Pancreas (tissue), 10 donors: ENCODE measurements at regions not wholly inside any gene's neighbourhood (a gene's known extent, or its start where the extent isn't known, plus 50 kb on each side); places are given as distances from the start of the nearest gene placed in this dataset.

Experiments used
- ATAC-seq, 4 donors: fragments of 200-7000 bp; cut with Tn5 transposase; one replicate each; pipeline versions ENCODE4 v1.8.0 to v1.9.1; 2020; ENCODE audit warnings: mild to moderate bottlenecking in 4 of 4, moderate library complexity in 4 of 4
- DNase-seq, 6 donors: peaks; one replicate each; pipeline ENCODE4 v3.0.0-alpha.2; 2020
- FAIRE-seq: peaks from 2 replicates; lab custom pipeline; 2012; peaks lifted over from hg19 to GRCh38; lab: Jason Lieb, UNC
- H3K27ac ChIP-seq, 4 donors: fragments of 200-600 bp; sonication (generic); 1 replicate in 3 of 4; 2 replicates in 1 of 4; pipeline versions ENCODE4 v1.5.0 to v1.8.0; 2020
- H3K27me3 ChIP-seq, 4 donors: fragments of 200-600 bp; one replicate each; pipeline ENCODE4 v1.8.0; 2021
- H3K36me3 ChIP-seq, 3 donors: fragments of 200-600 bp; sonication (generic) in 1 of 3; one replicate each; pipeline versions ENCODE4 v1.5.0 to v1.8.0; 2020 to 2021
- H3K4me1 ChIP-seq, 3 donors: fragments of 200-600 bp; one replicate each; pipeline ENCODE4 v1.8.0; 2021
- H3K4me3 ChIP-seq, 4 donors: fragments of 200-600 bp; sonication (generic) in 2 of 4; one replicate each; pipeline versions ENCODE4 v1.5.0 to v1.8.0; 2020 to 2021
- H3K9me3 ChIP-seq, 4 donors: fragments of 200-600 bp; one replicate each; pipeline ENCODE4 v1.8.0; 2021
- CTCF ChIP-seq, 4 donors: fragments of 200-600 bp; sonication (generic) in 3 of 4; IDR thresholded peaks; one replicate each; pipeline versions ENCODE4 v1.5.0 to v1.8.0; 2021; ENCODE audit warnings: antibody characterized with exemption in 4 of 4
- WGBS, 2 donors: extraction: QIAGEN DNeasy Blood & Tissue Kit; methylation state at CpG; one replicate each; pipeline ENCODE4 v1.1.7; 2013; 5-methylcytosine and 5-hydroxymethylcytosine counted together
- intact Hi-C, 3 donors: fragments of 100-400 bp; cut with DNase I; formaldehyde crosslinking; loops; one replicate each; pipeline versions ENCODE4 v1.11.1 to v1.14.2; 2022
- donor health status: healthy with polysubstance abuse.
- donor health status: DM: no; HTN: no; CAD: no; lungs with moderate emphysema.
- donor health status: DM: no; HTN: no; CAD: no.
- donor health status: control.
- donor health status: control.
- donor health status: Bipolar disorder and iron deficiency.
- donor health status: DM: yes; HTN: yes; CAD: no.
- donor health status: DM: no; HTN: no; CAD: no.
- donor health status: DM: no; HTN: no; CAD: no.
- donor health status: DM: yes; HTN: yes; CAD: no.

- H3K36me3 ChIP-seq, result no peaks in the 10 kb centered on the region
- no peak overlapping the region for H3K27ac ChIP-seq
- no peak for DNase-seq
- FAIRE-seq, result no peak
- H3K9me3 ChIP-seq, result no peaks in the 10 kb centered on the region
- TF ChIP-seq CTCF (IDR thresholded peaks at IDR 0.05), result no peak
- H3K4me1 ChIP-seq, result no peaks in the 10 kb centered on the region
- 40 to 71% methylated on average over 1 of the region's 1 CpG for WGBS, 2 donors
- intact Hi-C loops, result no loop called here
- H3K27me3 ChIP-seq, result no peaks in the 10 kb centered on the region
- no peak overlapping the region for H3K4me3 ChIP-seq
- ATAC-seq, result no peak
Observed at GRCh38 chr6:100980949-100981348, 99.8 kb upstream of the ASCC3 start.

GRCh38 chr6:100986921-100987320 lies 105.8 kb upstream of the ASCC3 start:
- no peaks in the 10 kb centered on the region for H3K27me3 ChIP-seq
- no peak overlapping the region for H3K27ac ChIP-seq
- ATAC-seq (no peak), FAIRE-seq (no peak), DNase-seq (no peak)
- H3K4me1 ChIP-seq, result no peaks in the 10 kb centered on the region
- no peak overlapping the region for H3K4me3 ChIP-seq
- no peaks in the 10 kb centered on the region for H3K9me3 ChIP-seq
- H3K36me3 ChIP-seq, result no peaks in the 10 kb centered on the region
- 59 to 65% methylated on average over 1 of the region's 1 CpG for WGBS, 2 donors
- no peak for TF ChIP-seq CTCF (IDR thresholded peaks at IDR 0.05)
- intact Hi-C loops, result no loop called here

- H3K9me3 ChIP-seq, result no peaks in the 10 kb centered on the region
- H3K27me3 ChIP-seq, result no peaks in the 10 kb centered on the region
- no peak for TF ChIP-seq CTCF (IDR thresholded peaks at IDR 0.05)
- ATAC-seq (no peak), DNase-seq (no peak), FAIRE-seq (no peak)
- no peak overlapping the region for H3K27ac ChIP-seq
- H3K4me1 ChIP-seq, result no peaks in the 10 kb centered on the region
- no peaks in the 10 kb centered on the region for H3K36me3 ChIP-seq
- H3K4me3 ChIP-seq, result no peak overlapping the region
- intact Hi-C loops, result no loop called here
- 73 to 87% methylated on average over 5 of the region's 5 CpGs for WGBS, 2 donors
Observed at GRCh38 chr6:100987556-100987955, 106.4 kb upstream of the ASCC3 start.

GRCh38 chr6:100988391-100988984 lies 107.4 kb upstream of the ASCC3 start:
- Histone ChIP-seq H3K27ac (no peak overlapping the region), H3K27me3 (no peaks in the 10 kb centered on the region), H3K9me3 (no peaks in the 10 kb centered on the region), H3K36me3 (no peaks in the 10 kb centered on the region), H3K4me1 (no peaks in the 10 kb centered on the region), H3K4me3 (no peak overlapping the region)
- FAIRE-seq, result no peak
- TF ChIP-seq CTCF (IDR thresholded peaks at IDR 0.05), result no peak
- WGBS, 2 donors, result 78 to 83% methylated on average over 2 of the region's 2 CpGs
- ATAC-seq, result no peak
- intact Hi-C loops, result no loop called here
- no peak for DNase-seq

GRCh38 chr6:100990070-100990469 lies 108.9 kb upstream of the ASCC3 start:
- no peak overlapping the region for H3K4me3 ChIP-seq
- no peaks in the 10 kb centered on the region for H3K4me1 ChIP-seq
- no peak for FAIRE-seq
- no peaks in the 10 kb centered on the region for H3K36me3 ChIP-seq
- no peak for DNase-seq
- H3K9me3 ChIP-seq, result no peaks in the 10 kb centered on the region
- intact Hi-C loops, result no loop called here
- TF ChIP-seq CTCF (IDR thresholded peaks at IDR 0.05), result no peak
- no peak for ATAC-seq
- no peaks in the 10 kb centered on the region for H3K27me3 ChIP-seq
- no peak overlapping the region for H3K27ac ChIP-seq
- 12% methylated on average over 1 of the region's 1 CpG for whole genome bisulfite sequencing, 2 donors
